Suprapubic skin (tissue), 3 donors: ENCODE measurements at regions not wholly inside any gene's neighbourhood (a gene's known extent, or its start where the extent isn't known, plus 50 kb on each side); places are given as distances from the start of the nearest gene placed in this dataset.

Experiments
- POLR2AphosphoS5 ChIP-seq, 3 donors: sonication (generic); formaldehyde crosslinking; IDR thresholded peaks; one replicate each; pipeline ENCODE4 v1.6.1; 2017; ENCODE audit warnings: antibody characterized with exemption in 3 of 3
- TF ChIP-seq, protein P1 (sequence below), 2 donors: fragments of 200-600 bp in 1 of 2; fragments of 450-650 bp in 1 of 2; sonication (generic) in 1 of 2; IDR thresholded peaks; one replicate each; pipeline ENCODE4 v1.5.1; 2016 to 2019; ENCODE audit warnings: antibody characterized with exemption in 2 of 2, mild to moderate bottlenecking in 1 of 2, moderate library complexity in 1 of 2

DNA sequence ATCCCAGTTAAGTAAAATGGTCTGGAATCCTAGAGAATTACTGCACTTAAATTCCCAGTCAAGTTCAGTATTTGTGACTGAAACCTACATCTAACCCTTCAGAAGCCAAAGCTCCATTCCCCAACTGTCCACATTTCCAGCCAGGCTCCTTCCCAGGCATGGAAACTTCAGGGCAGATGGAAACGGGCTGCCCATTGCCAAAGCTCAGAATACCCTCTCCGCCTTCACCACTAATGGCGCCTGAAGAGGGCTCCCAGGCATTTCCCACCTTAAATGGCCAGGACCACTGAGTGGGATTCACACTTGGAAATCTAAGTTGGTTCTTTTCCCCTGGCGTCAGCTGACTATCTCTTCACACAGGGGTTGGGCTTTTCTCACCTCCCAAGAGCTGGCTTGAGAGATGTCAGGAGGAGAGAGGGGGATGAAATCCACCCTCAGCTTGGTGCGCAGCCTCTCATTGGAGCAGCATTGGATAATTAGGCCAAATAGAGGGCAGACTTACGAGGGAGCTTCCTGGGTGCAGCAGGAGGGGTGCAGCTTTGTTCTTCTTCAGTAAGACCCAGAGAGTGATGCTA lies 82.9 kb downstream of the ANKRD60 start:
- TF ChIP-seq, protein P1, sequence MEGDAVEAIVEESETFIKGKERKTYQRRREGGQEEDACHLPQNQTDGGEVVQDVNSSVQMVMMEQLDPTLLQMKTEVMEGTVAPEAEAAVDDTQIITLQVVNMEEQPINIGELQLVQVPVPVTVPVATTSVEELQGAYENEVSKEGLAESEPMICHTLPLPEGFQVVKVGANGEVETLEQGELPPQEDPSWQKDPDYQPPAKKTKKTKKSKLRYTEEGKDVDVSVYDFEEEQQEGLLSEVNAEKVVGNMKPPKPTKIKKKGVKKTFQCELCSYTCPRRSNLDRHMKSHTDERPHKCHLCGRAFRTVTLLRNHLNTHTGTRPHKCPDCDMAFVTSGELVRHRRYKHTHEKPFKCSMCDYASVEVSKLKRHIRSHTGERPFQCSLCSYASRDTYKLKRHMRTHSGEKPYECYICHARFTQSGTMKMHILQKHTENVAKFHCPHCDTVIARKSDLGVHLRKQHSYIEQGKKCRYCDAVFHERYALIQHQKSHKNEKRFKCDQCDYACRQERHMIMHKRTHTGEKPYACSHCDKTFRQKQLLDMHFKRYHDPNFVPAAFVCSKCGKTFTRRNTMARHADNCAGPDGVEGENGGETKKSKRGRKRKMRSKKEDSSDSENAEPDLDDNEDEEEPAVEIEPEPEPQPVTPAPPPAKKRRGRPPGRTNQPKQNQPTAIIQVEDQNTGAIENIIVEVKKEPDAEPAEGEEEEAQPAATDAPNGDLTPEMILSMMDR (IDR thresholded peaks at IDR 0.05), result no peak
- no peak for TF ChIP-seq POLR2AphosphoS5 (IDR thresholded peaks at IDR 0.05)
